Spleen (tissue), 7 donors: ENCODE measurements at regions not wholly inside any gene's neighbourhood (a gene's known extent, or its start where the extent isn't known, plus 50 kb on each side); places are given as distances from the start of the nearest gene placed in this dataset.

Experiments used
- POLR2A ChIP-seq, 3 donors: fragments of 450-650 bp; IDR thresholded peaks; one replicate each; pipeline ENCODE4 v1.5.1; 2017; ENCODE audit warnings: antibody characterized with exemption in 3 of 3, mild to moderate bottlenecking in 1 of 3
- POLR2AphosphoS5 ChIP-seq, 3 donors: sonication (generic); formaldehyde crosslinking; IDR thresholded peaks; one replicate each; pipeline ENCODE4 v1.5.1; 2017; ENCODE audit warnings: antibody characterized with exemption in 3 of 3
- TF ChIP-seq, protein P1 (sequence below), 11 experiments: fragments of 200-600 bp in 7 of 11; fragments of 450-650 bp in 4 of 11; sonication (generic) in 4 of 11; IDR thresholded peaks in 8 of 11; conservative IDR thresholded peaks in 3 of 11; 1 replicate in 7 of 11; 2 replicates in 4 of 11; pipeline versions ENCODE4 v1.4.0 to v1.8.0; 2016 to 2021; ENCODE audit warnings: antibody characterized with exemption in 11 of 11, inconsistent platforms in 4 of 11, mild to moderate bottlenecking in 1 of 11
- donor health status: DM: no; HTN: no; CAD: no; lungs with moderate emphysema.
- donor health status: DM: no; HTN: no; CAD: no.
- donor health status: DM: no; HTN: no; CAD: no.

DNA sequence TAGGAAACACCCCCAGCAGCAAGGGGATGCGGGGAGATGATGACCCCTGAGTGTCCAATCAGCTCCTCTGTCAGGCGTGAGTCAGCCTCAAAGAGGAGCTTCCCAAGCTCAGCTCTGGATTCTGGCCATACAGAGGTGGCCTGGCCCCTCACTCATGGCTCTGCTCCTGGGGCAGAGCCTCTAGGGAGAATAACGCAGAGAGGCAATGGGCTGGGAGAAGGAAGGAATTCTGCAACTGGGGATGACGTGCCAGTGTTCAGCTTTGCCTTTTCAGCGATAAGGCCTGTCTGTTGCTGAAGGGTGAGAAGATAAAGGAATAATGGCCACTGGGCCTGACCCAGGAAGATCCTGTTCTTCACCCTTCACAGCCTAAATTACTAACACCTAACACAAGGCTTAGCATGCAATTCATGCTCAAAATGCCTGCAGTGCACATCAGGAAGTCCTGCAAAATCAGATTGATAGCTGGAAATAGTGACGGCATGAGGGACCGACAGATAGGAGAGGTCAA, 92.2 kb downstream of the TBX19 start:
- TF ChIP-seq, protein P1, sequence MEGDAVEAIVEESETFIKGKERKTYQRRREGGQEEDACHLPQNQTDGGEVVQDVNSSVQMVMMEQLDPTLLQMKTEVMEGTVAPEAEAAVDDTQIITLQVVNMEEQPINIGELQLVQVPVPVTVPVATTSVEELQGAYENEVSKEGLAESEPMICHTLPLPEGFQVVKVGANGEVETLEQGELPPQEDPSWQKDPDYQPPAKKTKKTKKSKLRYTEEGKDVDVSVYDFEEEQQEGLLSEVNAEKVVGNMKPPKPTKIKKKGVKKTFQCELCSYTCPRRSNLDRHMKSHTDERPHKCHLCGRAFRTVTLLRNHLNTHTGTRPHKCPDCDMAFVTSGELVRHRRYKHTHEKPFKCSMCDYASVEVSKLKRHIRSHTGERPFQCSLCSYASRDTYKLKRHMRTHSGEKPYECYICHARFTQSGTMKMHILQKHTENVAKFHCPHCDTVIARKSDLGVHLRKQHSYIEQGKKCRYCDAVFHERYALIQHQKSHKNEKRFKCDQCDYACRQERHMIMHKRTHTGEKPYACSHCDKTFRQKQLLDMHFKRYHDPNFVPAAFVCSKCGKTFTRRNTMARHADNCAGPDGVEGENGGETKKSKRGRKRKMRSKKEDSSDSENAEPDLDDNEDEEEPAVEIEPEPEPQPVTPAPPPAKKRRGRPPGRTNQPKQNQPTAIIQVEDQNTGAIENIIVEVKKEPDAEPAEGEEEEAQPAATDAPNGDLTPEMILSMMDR (IDR thresholded peaks at IDR 0.05 in 8 of 11, conservative IDR thresholded peaks at IDR 0.05 in 3 of 11), result no peak
- no peak for TF ChIP-seq POLR2A (IDR thresholded peaks at IDR 0.05)
- TF ChIP-seq POLR2AphosphoS5 (IDR thresholded peaks at IDR 0.05), result no peak
